Endodermal cell (in vitro differentiated cells): ENCODE measurements at regions not wholly inside any gene's neighbourhood (a gene's known extent, or its start where the extent isn't known, plus 50 kb on each side); places are given as distances from the start of the nearest gene placed in this dataset.

Source experiments
- DNase-seq: peaks from one replicate; pipeline ENCODE4 v3.0.0-alpha.2; 2017
- H3K27ac ChIP-seq: 2 replicates; pipeline ENCODE4 v1.5.1; 2013; ENCODE audit warnings: mild to moderate bottlenecking, low read depth, low read length, moderate library complexity
- H3K27me3 ChIP-seq: 2 replicates; pipeline ENCODE4 v1.6.1; 2013; ENCODE audit warnings: mild to moderate bottlenecking, low read length, moderate library complexity; ENCODE audit not compliant: insufficient read depth, control insufficient read depth, poor library complexity, severe bottlenecking
- H3K36me3 ChIP-seq: 2 replicates; pipeline ENCODE4 v1.7.0; 2013; ENCODE audit warnings: mild to moderate bottlenecking, low read length, moderate library complexity; ENCODE audit not compliant: control insufficient read depth, insufficient read depth
- H3K4me1 ChIP-seq: one replicate; pipeline ENCODE4 v1.7.0; 2013; ENCODE audit warnings: low read length; ENCODE audit not compliant: control insufficient read depth, insufficient read depth
- H3K4me3 ChIP-seq: 2 replicates; pipeline ENCODE4 v1.5.1; 2013; ENCODE audit warnings: mild to moderate bottlenecking, low read length, moderate library complexity
- H3K9ac ChIP-seq: 2 replicates; pipeline ENCODE4 v1.6.1; 2013; ENCODE audit warnings: mild to moderate bottlenecking, low read length, moderate library complexity; ENCODE audit not compliant: poor library complexity, severe bottlenecking; ENCODE audit errors: extremely low read depth
- H3K9me3 ChIP-seq: 2 replicates; pipeline ENCODE4 v1.6.1; 2013; ENCODE audit warnings: mild to moderate bottlenecking, low read length, moderate library complexity; ENCODE audit not compliant: control insufficient read depth
- H3K27ac Mint-ChIP-seq: 2 replicates; pipeline ENCODE4 v1.8.0; 2020; ENCODE audit warnings: mixed read lengths
- H3K27me3 Mint-ChIP-seq: 2 replicates; pipeline ENCODE4 v1.8.0; 2021; ENCODE audit warnings: mild to moderate bottlenecking, mixed read lengths; ENCODE audit not compliant: insufficient read depth
- H3K36me3 Mint-ChIP-seq: 2 replicates; pipeline ENCODE4 v1.8.0; 2020; ENCODE audit warnings: low read depth, mixed read lengths
- H3K4me1 Mint-ChIP-seq: 2 replicates; pipeline ENCODE4 v1.8.0; 2020; ENCODE audit warnings: mixed read lengths
- H3K4me3 Mint-ChIP-seq: 2 replicates; pipeline ENCODE4 v1.8.0; 2020; ENCODE audit warnings: mild to moderate bottlenecking, moderate library complexity, mixed read lengths
- H3K9me3 Mint-ChIP-seq: 2 replicates; pipeline ENCODE4 v1.8.0; 2020; ENCODE audit warnings: mild to moderate bottlenecking, mixed read lengths
- WGBS, 2 experiments: methylation state at CpG; one replicate each; pipeline versions ENCODE4 v1.1.5 to v1.1.7; 2013; ENCODE audit warnings: missing lambda C conversion rate in 2 of 2, mixed read lengths in 1 of 2; ENCODE audit not compliant: insufficient coverage in 1 of 2, insufficient read length in 1 of 2; 5-methylcytosine and 5-hydroxymethylcytosine counted together
- TF ChIP-seq, protein P1 (sequence below): fragments of 200-600 bp; sonication (generic); conservative IDR thresholded peaks from 2 replicates; pipeline ENCODE4 v1.5.0; 2021; ENCODE audit warnings: antibody characterized with exemption, mild to moderate bottlenecking

DNA sequence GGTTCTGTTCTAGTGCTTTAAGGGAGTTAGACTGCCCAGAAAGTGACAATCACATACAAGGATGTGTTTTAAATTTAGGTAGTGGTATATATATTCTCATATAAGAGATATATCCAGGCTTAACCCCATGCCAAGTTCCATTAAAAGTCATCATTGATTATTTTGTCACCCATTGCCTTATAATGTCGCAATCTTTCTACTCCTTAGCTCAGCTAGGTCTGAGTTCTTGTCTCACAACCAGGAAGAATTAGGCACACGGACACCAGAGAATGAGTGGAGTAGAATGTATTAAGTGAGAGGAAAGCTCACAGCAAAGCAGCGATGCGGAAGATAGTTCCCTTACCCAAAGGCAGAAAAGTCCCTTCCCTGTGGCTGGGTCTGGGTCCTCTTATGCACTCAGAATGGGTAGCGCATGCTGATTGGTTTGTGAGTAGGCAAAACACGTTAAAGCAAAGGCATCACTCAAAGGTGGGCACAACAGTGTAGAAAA is 197.2 kb upstream of the AHR start:
- H3K9me3 ChIP-seq: peaks cover 12% of the 10 kb centered on the region
- Mint-ChIP-seq H3K4me1 (peaks cover 7% of the 10 kb centered on the region), H3K9me3 (no peaks in the 10 kb centered on the region), H3K27me3 (no peaks in the 10 kb centered on the region), H3K36me3 (no peaks in the 10 kb centered on the region), H3K27ac (no peak overlapping the region), H3K4me3 (no peak overlapping the region)
- H3K27me3 ChIP-seq: no peaks in the 10 kb centered on the region
- 94 to 95% methylated on average over 3 to 6 of the region's 6 CpGs for WGBS, 2 experiments
- H3K36me3 ChIP-seq: no peaks in the 10 kb centered on the region
- H3K4me3 ChIP-seq: no peak overlapping the region
- H3K9ac ChIP-seq: no peak overlapping the region
- H3K4me1 ChIP-seq: no peaks in the 10 kb centered on the region
- TF ChIP-seq, protein P1, sequence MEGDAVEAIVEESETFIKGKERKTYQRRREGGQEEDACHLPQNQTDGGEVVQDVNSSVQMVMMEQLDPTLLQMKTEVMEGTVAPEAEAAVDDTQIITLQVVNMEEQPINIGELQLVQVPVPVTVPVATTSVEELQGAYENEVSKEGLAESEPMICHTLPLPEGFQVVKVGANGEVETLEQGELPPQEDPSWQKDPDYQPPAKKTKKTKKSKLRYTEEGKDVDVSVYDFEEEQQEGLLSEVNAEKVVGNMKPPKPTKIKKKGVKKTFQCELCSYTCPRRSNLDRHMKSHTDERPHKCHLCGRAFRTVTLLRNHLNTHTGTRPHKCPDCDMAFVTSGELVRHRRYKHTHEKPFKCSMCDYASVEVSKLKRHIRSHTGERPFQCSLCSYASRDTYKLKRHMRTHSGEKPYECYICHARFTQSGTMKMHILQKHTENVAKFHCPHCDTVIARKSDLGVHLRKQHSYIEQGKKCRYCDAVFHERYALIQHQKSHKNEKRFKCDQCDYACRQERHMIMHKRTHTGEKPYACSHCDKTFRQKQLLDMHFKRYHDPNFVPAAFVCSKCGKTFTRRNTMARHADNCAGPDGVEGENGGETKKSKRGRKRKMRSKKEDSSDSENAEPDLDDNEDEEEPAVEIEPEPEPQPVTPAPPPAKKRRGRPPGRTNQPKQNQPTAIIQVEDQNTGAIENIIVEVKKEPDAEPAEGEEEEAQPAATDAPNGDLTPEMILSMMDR: no peak
- no peak overlapping the region for H3K27ac ChIP-seq
- DNase-seq: no peak

- TF ChIP-seq, protein P1: no peak
- WGBS, 2 experiments: 53% methylated on average over 4 of the region's 4 CpGs; no CpG with 5 or more reads in 1 of the 2 experiments
- Mint-ChIP-seq H3K27ac (no peak overlapping the region), H3K4me1 (peaks cover 11% of the 10 kb centered on the region), H3K36me3 (no peaks in the 10 kb centered on the region), H3K27me3 (no peaks in the 10 kb centered on the region), H3K4me3 (no peak overlapping the region), H3K9me3 (no peaks in the 10 kb centered on the region)
- DNase-seq: peak; percentile 54
- no peak overlapping the region for H3K9ac ChIP-seq
- no peaks in the 10 kb centered on the region for H3K4me1 ChIP-seq
- no peak overlapping the region for H3K27ac ChIP-seq
- H3K9me3 ChIP-seq: peaks cover 12% of the 10 kb centered on the region
- H3K27me3 ChIP-seq: no peaks in the 10 kb centered on the region
- H3K4me3 ChIP-seq: no peak overlapping the region
- H3K36me3 ChIP-seq: no peaks in the 10 kb centered on the region
These were observed 195.3 kb upstream of the AHR start for GRCh38 chr7:17103170-17103569.

DNA sequence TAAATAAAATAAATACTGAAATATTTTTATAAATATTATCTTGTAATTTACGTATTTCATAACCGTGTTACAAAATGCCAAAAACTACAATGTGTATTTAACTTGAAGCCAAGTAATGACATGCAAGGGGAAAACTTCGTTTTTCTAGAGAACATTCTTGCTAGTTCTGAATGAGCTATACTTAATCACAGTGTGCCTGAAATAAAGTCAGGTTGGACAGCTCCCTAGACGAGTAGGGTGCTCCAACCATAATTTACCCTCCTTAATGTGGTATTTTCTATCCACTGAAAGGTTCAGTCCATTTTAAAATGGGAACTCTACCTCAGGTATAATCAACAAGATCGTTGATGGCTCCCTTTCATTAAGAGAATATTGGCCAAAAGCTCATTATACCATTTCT is 194.5 kb upstream of the AHR start:
- H3K4me1 ChIP-seq: no peaks in the 10 kb centered on the region
- no peaks in the 10 kb centered on the region for H3K36me3 ChIP-seq
- no peak overlapping the region for H3K27ac ChIP-seq
- Mint-ChIP-seq H3K27ac (no peak overlapping the region), H3K9me3 (no peaks in the 10 kb centered on the region), H3K4me1 (peaks cover 11% of the 10 kb centered on the region), H3K27me3 (no peaks in the 10 kb centered on the region), H3K36me3 (no peaks in the 10 kb centered on the region), H3K4me3 (no peak overlapping the region)
- H3K27me3 ChIP-seq: no peaks in the 10 kb centered on the region
- DNase-seq: no peak
- H3K4me3 ChIP-seq: no peak overlapping the region
- 81 to 100% methylated on average over 3 to 5 of the region's 5 CpGs for WGBS, 2 experiments
- peaks cover 12% of the 10 kb centered on the region for H3K9me3 ChIP-seq
- TF ChIP-seq, protein P1: no peak
- no peak overlapping the region for H3K9ac ChIP-seq
